H1 (cell line): ENCODE measurements at regions not wholly inside any gene's neighbourhood (a gene's known extent, or its start where the extent isn't known, plus 50 kb on each side); places are given as distances from the start of the nearest gene placed in this dataset.

Source experiments
- CTCF ChIA-PET: fragments of 300-600 bp; sonication (Branson Sonifier 250); formaldehyde crosslinking; loops from one replicate; lab custom pipeline; 2021; ENCODE audit not compliant: partially characterized antibody; lab: Charles Lee
- POLR2A ChIA-PET: fragments of 300-600 bp; sonication (Branson Sonifier 250); formaldehyde crosslinking; loops from one replicate; lab custom pipeline; 2021; ENCODE audit warnings: inconsistent platforms; ENCODE audit not compliant: partially characterized antibody; lab: Charles Lee
- DNase-seq, 2 experiments: peaks; one replicate each; pipeline versions ENCODE4 v3.0.0 to v3.0.0-alpha.2; 2010 to 2022; ENCODE audit warnings: low spot score in 2 of 2, low read depth in 1 of 2, mixed read lengths in 1 of 2
- FAIRE-seq: peaks from 2 replicates; lab custom pipeline; 2011; peaks lifted over from hg19 to GRCh38; lab: Jason Lieb, UNC
- H2AFZ ChIP-seq: 2 replicates; pipeline ENCODE4 v1.8.1; 2012; ENCODE audit warnings: low read length, inconsistent platforms
- H2AK5ac ChIP-seq: 2 replicates; pipeline ENCODE4 v1.6.1; 2013; ENCODE audit warnings: low read depth, low read length
- H2BK120ac ChIP-seq: replicated peaks from 2 replicates; pipeline ENCODE3; 2013; ENCODE audit warnings: low read depth, low read length, inconsistent platforms
- H2BK12ac ChIP-seq: 2 replicates; pipeline ENCODE4 v1.6.1; 2013; ENCODE audit warnings: low read depth, low read length
- H2BK15ac ChIP-seq: 2 replicates; pipeline ENCODE4 v1.6.1; 2013; ENCODE audit warnings: low read length
- H2BK20ac ChIP-seq: 2 replicates; pipeline ENCODE4 v1.6.1; 2013; ENCODE audit warnings: low read length
- H2BK5ac ChIP-seq: 2 replicates; pipeline ENCODE4 v1.6.1; 2013; ENCODE audit warnings: low read depth, low read length
- H3K14ac ChIP-seq: 2 replicates; pipeline ENCODE4 v1.6.1; 2013; ENCODE audit warnings: inconsistent platforms; ENCODE audit not compliant: insufficient read length
- H3K18ac ChIP-seq: 2 replicates; pipeline ENCODE4 v1.6.1; 2013; ENCODE audit warnings: low read length; ENCODE audit errors: extremely low read depth
- H3K23ac ChIP-seq: 2 replicates; pipeline ENCODE4 v1.6.1; 2013; ENCODE audit warnings: inconsistent platforms; ENCODE audit not compliant: insufficient read length
- H3K23me2 ChIP-seq: 2 replicates; pipeline ENCODE4 v1.6.1; 2013; ENCODE audit warnings: low read depth, low read length
- H3K27ac ChIP-seq: 2 replicates; pipeline ENCODE4 v1.6.1; 2011; ENCODE audit warnings: low read depth, low read length, inconsistent platforms
- H3K27me3 ChIP-seq, 4 experiments: replicated peaks in 1 of 4; 1 replicate in 1 of 4; 2 replicates in 3 of 4; pipeline versions ENCODE4 v1.6.1 to v1.8.1; 2011 to 2013; ENCODE audit warnings: low read length in 3 of 4, mild to moderate bottlenecking in 3 of 4, inconsistent platforms in 2 of 4, mixed read lengths in 2 of 4, moderate library complexity in 1 of 4; ENCODE audit not compliant: control insufficient read depth in 3 of 4, insufficient read depth in 3 of 4; ENCODE audit errors: extremely low read depth in 1 of 4
- H3K36me3 ChIP-seq, 4 experiments: 2 replicates each; pipeline versions ENCODE4 v1.6.1 to v1.8.1; 2011 to 2013; ENCODE audit warnings: mild to moderate bottlenecking in 4 of 4, low read length in 3 of 4, moderate library complexity in 2 of 4, control low read depth in 1 of 4, inconsistent platforms in 1 of 4; ENCODE audit not compliant: insufficient read depth in 4 of 4, control insufficient read depth in 2 of 4
- H3K4ac ChIP-seq: replicated peaks from 2 replicates; pipeline ENCODE3; 2013; ENCODE audit warnings: low read length, low read depth, mixed read lengths, inconsistent platforms; ENCODE audit not compliant: insufficient read length
- H3K4me1 ChIP-seq, 4 experiments: replicated peaks in 1 of 4; 1 replicate in 1 of 4; 2 replicates in 3 of 4; pipeline versions ENCODE4 v1.6.1 to v1.8.1; 2011 to 2013; ENCODE audit warnings: low read length in 3 of 4, inconsistent platforms in 2 of 4, mixed read lengths in 1 of 4; ENCODE audit not compliant: insufficient read depth in 4 of 4, control insufficient read depth in 3 of 4
- H3K4me2 ChIP-seq, 2 experiments: 2 replicates each; pipeline versions ENCODE4 v1.6.1 to v1.8.1; 2011 to 2013; ENCODE audit warnings: low read depth in 2 of 2, low read length in 2 of 2, control low read depth in 1 of 2, inconsistent platforms in 1 of 2, mild to moderate bottlenecking in 1 of 2; ENCODE audit not compliant: insufficient read depth in 1 of 2
- H3K4me3 ChIP-seq, 4 experiments: fragments of 200-600, 300-600 bp in 1 of 4; sonication (generic), shearing (Covaris generic), sonication (Bioruptor Twin) in 1 of 4; 2 replicates each; pipeline versions ENCODE4 v1.5.1 to v1.8.1; 2011 to 2016; ENCODE audit warnings: low read length in 4 of 4, low read depth in 3 of 4, control low read depth in 2 of 4, inconsistent platforms in 2 of 4, mild to moderate bottlenecking in 2 of 4, mixed read lengths in 1 of 4, moderate library complexity in 1 of 4; ENCODE audit not compliant: insufficient read depth in 2 of 4; ENCODE audit errors: extremely low read depth in 1 of 4
- H3K56ac ChIP-seq: replicated peaks from 2 replicates; pipeline ENCODE3; 2013; ENCODE audit warnings: low read depth, mild to moderate bottlenecking, mixed read lengths, low read length, inconsistent platforms; ENCODE audit not compliant: insufficient read length
- H3K79me1 ChIP-seq: 2 replicates; pipeline ENCODE4 v1.6.1; 2013; ENCODE audit warnings: low read depth, low read length, control low read depth
- H3K79me2 ChIP-seq, 2 experiments: 2 replicates each; pipeline versions ENCODE4 v1.6.1 to v1.8.1; 2012 to 2013; ENCODE audit warnings: low read length in 2 of 2, mild to moderate bottlenecking in 2 of 2, inconsistent platforms in 1 of 2; ENCODE audit not compliant: insufficient read depth in 2 of 2, control insufficient read depth in 1 of 2
- H3K9ac ChIP-seq, 4 experiments: replicated peaks in 1 of 4; 1 replicate in 1 of 4; 2 replicates in 3 of 4; pipeline versions ENCODE4 v1.6.1 to v1.8.1; 2011 to 2013; ENCODE audit warnings: low read depth in 3 of 4, low read length in 3 of 4, control low read depth in 2 of 4, mild to moderate bottlenecking in 2 of 4, moderate library complexity in 2 of 4, inconsistent platforms in 1 of 4; ENCODE audit errors: extremely low read depth in 1 of 4
- H3K9me3 ChIP-seq, 2 experiments: 2 replicates each; pipeline versions ENCODE4 v1.6.1 to v1.8.1; 2012 to 2013; ENCODE audit warnings: mild to moderate bottlenecking in 2 of 2, moderate library complexity in 2 of 2, control low read depth in 1 of 2, inconsistent platforms in 1 of 2, low read depth in 1 of 2, low read length in 1 of 2, mixed read lengths in 1 of 2; ENCODE audit not compliant: insufficient read depth in 2 of 2
- H4K20me1 ChIP-seq, 2 experiments: replicated peaks in 1 of 2; 2 replicates each; pipeline versions ENCODE3 to v1.8.1; 2011 to 2013; ENCODE audit warnings: inconsistent platforms in 2 of 2, low read length in 2 of 2, mild to moderate bottlenecking in 1 of 2; ENCODE audit not compliant: insufficient read depth in 2 of 2, control insufficient read depth in 1 of 2
- H4K5ac ChIP-seq: 2 replicates; pipeline ENCODE4 v1.6.1; 2013; ENCODE audit warnings: low read length, low read depth, mixed read lengths, inconsistent platforms; ENCODE audit not compliant: insufficient read length
- H4K8ac ChIP-seq: 2 replicates; pipeline ENCODE4 v1.8.0; 2013; ENCODE audit warnings: mild to moderate bottlenecking, moderate library complexity, low read length, inconsistent platforms; ENCODE audit not compliant: insufficient read depth; ENCODE audit errors: extremely low read depth
- H4K91ac ChIP-seq: replicated peaks from 2 replicates; pipeline ENCODE3; 2013; ENCODE audit warnings: low read length, mixed read lengths, inconsistent platforms; ENCODE audit not compliant: insufficient read length
- ATF2 ChIP-seq: IDR thresholded peaks from 2 replicates; pipeline ENCODE4 v1.6.1; 2012; ENCODE audit warnings: low read length, inconsistent platforms
- EZH2 ChIP-seq: fragments of 200-600 bp; sonication (generic); IDR thresholded peaks from 2 replicates; pipeline ENCODE4 v1.7.1; 2012; ENCODE audit warnings: low read depth, mild to moderate bottlenecking, moderate library complexity, low read length, inconsistent platforms; ENCODE audit not compliant: severe bottlenecking
- KDM4A ChIP-seq: IDR thresholded peaks from one replicate; pipeline ENCODE4 v1.7.1; 2012; ENCODE audit warnings: low read depth, mild to moderate bottlenecking, moderate library complexity, low read length, inconsistent platforms; ENCODE audit not compliant: severe bottlenecking
- POLR2AphosphoS5 ChIP-seq: IDR thresholded peaks from 2 replicates; pipeline ENCODE4 v1.6.1; 2011; ENCODE audit warnings: low read depth, low read length
- POU5F1 ChIP-seq: IDR thresholded peaks from 2 replicates; pipeline ENCODE4 v1.6.1; 2011; ENCODE audit warnings: low read depth, mild to moderate bottlenecking, low read length, moderate library complexity
- SUZ12 ChIP-seq: fragments of 200-600 bp; sonication (generic); IDR thresholded peaks from 2 replicates; pipeline ENCODE4 v1.6.1; 2012; ENCODE audit warnings: mild to moderate bottlenecking, inconsistent platforms, low read length, moderate library complexity, mixed read lengths
- WGBS, 2 experiments: shearing (Covaris generic) in 1 of 2; methylation state at CpG; one replicate each; pipeline versions ENCODE4 v1.1.6 to v1.1.7; 2013 to 2015; ENCODE audit warnings: low lambda C conversion rate in 2 of 2, mixed read lengths in 2 of 2, inconsistent platforms in 1 of 2, low coverage in 1 of 2, missing lambda C conversion rate in 1 of 2; ENCODE audit not compliant: insufficient replicate concordance in 2 of 2, insufficient coverage in 1 of 2, insufficient read length in 1 of 2; ENCODE audit errors: extremely low coverage in 1 of 2, missing lambda C conversion rate in 1 of 2; 5-methylcytosine and 5-hydroxymethylcytosine counted together

GRCh38 chr1:199132006-199132405, 493.2 kb downstream of the PTPRC start:
- Histone ChIP-seq H4K8ac (no peak overlapping the region), H3K27ac (no peak overlapping the region), H3K27me3 (no peaks in the 10 kb centered on the region), H3K4me2 (no peak overlapping the region), H2AK5ac (no peak overlapping the region), H3K23me2 (no peaks in the 10 kb centered on the region), H3K4me1 (no peaks in the 10 kb centered on the region), H3K18ac (no peak overlapping the region), H2BK15ac (no peak overlapping the region), H2AFZ (no peak overlapping the region), H2BK5ac (no peak overlapping the region), H3K23ac (no peak overlapping the region), H3K79me2 (no peaks in the 10 kb centered on the region), H3K14ac (no peak overlapping the region), H2BK20ac (no peak overlapping the region), H3K9me3 (no peaks in the 10 kb centered on the region), H4K5ac (no peak overlapping the region), H3K79me1 (no peaks in the 10 kb centered on the region), H3K4ac (no peak overlapping the region), H2BK120ac (no peak overlapping the region), H3K9ac (no peak overlapping the region), H3K36me3 (no peaks in the 10 kb centered on the region), H3K4me3 (no peak overlapping the region), H4K91ac (no peak overlapping the region), H4K20me1 (no peaks in the 10 kb centered on the region), H3K56ac (no peak overlapping the region), H2BK12ac (no peak overlapping the region)
- DNase-seq (no peak), FAIRE-seq (no peak)
- ChIA-PET CTCF (interaction anchor here (1.2 kb wide), 1 partner anchor 19 kb away, joined by 3 read pairs; no protein-coding TSS in a partner anchor), POLR2A (no interaction called here)
- no peak for TF ChIP-seq POU5F1
- no peak for TF ChIP-seq ATF2
- no peak for TF ChIP-seq SUZ12
- TF ChIP-seq KDM4A = no peak
- no peak for TF ChIP-seq POLR2AphosphoS5
- no peak for TF ChIP-seq EZH2
- 71% methylated on average over 1 of the region's 1 CpG; no CpG with 5 or more reads in 1 of the 2 experiments for WGBS, 2 experiments
